ENCODE measurements at regions not wholly inside any gene's neighbourhood (a gene's known extent, or its start where the extent isn't known, plus 50 kb on each side); places are given as distances from the start of the nearest gene placed in this dataset.

GRCh38 chr6:49336514-49337131 is 126.4 kb downstream of the MMUT start:
- CTCF ChIA-PET, result no interaction called here
- POLR2A ChIA-PET (ENCODE audit: low non-redundant PET), result no interaction called here
- TF ChIP-seq CTCF (conservative IDR thresholded peaks at IDR 0.05; ENCODE audit: low read depth), result no peak
- no peak for DNase-seq (ENCODE audit: low spot score)
- no peak overlapping the region for H3K27ac ChIP-seq

- POLR2A ChIA-PET (ENCODE audit: low non-redundant PET), result interaction anchor here (0.6 kb wide), 1 partner anchor 16 kb away, joined by 6 read pairs; no protein-coding TSS in a partner anchor
- peak; percentile 2 for DNase-seq (ENCODE audit: low spot score)
- H3K27ac ChIP-seq, result no peak overlapping the region
- CTCF ChIA-PET, result interaction anchor here (0.6 kb wide), 1 partner anchor 905 kb away, joined by 3 read pairs; no protein-coding TSS in a partner anchor
- no peak for TF ChIP-seq CTCF (conservative IDR thresholded peaks at IDR 0.05; ENCODE audit: low read depth)
These were observed 129.5 kb downstream of the MMUT start for GRCh38 chr6:49333345-49334125.

GRCh38 chr6:49332781-49333180 is 130.3 kb downstream of the MMUT start:
- ChIA-PET POLR2A (ENCODE audit: low non-redundant PET) (no interaction called here), CTCF (no interaction called here)
- TF ChIP-seq CTCF (conservative IDR thresholded peaks at IDR 0.05; ENCODE audit: low read depth), result no peak
- H3K27ac ChIP-seq, result no peak overlapping the region
- no peak for DNase-seq (ENCODE audit: low spot score)

- CTCF ChIA-PET, result no interaction called here
- DNase-seq (ENCODE audit: low spot score), result no peak
- no peak overlapping the region for H3K27ac ChIP-seq
- POLR2A ChIA-PET (ENCODE audit: low non-redundant PET), result no interaction called here
- no peak for TF ChIP-seq CTCF (conservative IDR thresholded peaks at IDR 0.05; ENCODE audit: low read depth)
These were observed 133.9 kb downstream of the MMUT start for GRCh38 chr6:49329186-49329585.

GRCh38 chr6:49328051-49328744 is 134.9 kb downstream of the MMUT start:
- POLR2A ChIA-PET (ENCODE audit: low non-redundant PET), result no interaction called here
- CTCF ChIA-PET, result no interaction called here
- no peak for DNase-seq (ENCODE audit: low spot score)

More at GRCh38 chr6:49328051-49328744, 134.9 kb downstream of the MMUT start:
- H3K27ac ChIP-seq, result no peak overlapping the region
- no peak for TF ChIP-seq CTCF (conservative IDR thresholded peaks at IDR 0.05; ENCODE audit: low read depth)

Data from RWPE1 (cell line).